Hepatocyte (in vitro differentiated cells): ENCODE measurements at regions not wholly inside any gene's neighbourhood (a gene's known extent, or its start where the extent isn't known, plus 50 kb on each side); places are given as distances from the start of the nearest gene placed in this dataset.

Experiments
- EZH2 ChIP-seq: fragments of 200-600 bp; sonication (generic); IDR thresholded peaks from 2 replicates; pipeline ENCODE4 v1.6.1; 2016; ENCODE audit warnings: antibody characterized with exemption, mild to moderate bottlenecking, borderline replicate concordance
- EZH2phosphoT487 ChIP-seq: fragments of 200-600 bp; sonication (generic); IDR thresholded peaks from one replicate; pipeline ENCODE4 v1.6.1; 2018; ENCODE audit warnings: antibody characterized with exemption, mild to moderate bottlenecking, low read depth, moderate library complexity; ENCODE audit not compliant: unreplicated experiment, severe bottlenecking
- TF ChIP-seq, protein P1 (sequence below): fragments of 200-600 bp; sonication (generic); IDR thresholded peaks from 2 replicates; pipeline ENCODE4 v1.5.1; 2016; ENCODE audit warnings: antibody characterized with exemption, mild to moderate bottlenecking; ENCODE audit not compliant: poor library complexity

DNA sequence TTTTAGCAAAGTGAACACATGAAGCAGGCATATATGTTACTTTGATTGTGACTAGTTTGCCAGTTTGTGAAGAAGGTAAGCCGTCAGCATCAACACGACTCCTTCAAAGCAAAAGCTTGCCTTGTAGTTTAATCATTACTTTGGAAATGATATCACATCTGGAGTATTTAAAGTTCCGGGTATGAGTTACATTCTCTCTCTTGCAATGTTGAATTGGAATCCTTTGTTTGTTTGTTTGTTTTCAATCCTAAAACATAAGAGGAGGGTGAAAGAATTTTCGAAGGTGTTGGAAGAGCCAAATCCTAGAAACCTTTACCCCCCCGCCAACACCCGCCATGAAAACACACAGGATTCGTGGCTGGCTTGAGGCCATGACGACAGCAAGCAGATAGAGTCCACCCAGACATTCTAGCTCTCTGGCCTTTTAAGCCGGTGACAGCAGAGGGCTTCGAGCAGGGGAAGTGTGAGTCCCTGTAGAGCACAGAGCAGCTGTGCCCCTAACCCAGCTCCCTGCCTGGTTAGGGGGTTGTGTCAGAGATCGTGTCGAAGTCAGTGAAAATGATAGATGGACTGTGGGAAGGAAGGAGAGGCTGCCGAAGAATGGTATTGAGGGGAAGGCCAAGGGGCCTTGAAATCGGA lies 103.8 kb upstream of the SMIM21 start:
- TF ChIP-seq, protein P1, sequence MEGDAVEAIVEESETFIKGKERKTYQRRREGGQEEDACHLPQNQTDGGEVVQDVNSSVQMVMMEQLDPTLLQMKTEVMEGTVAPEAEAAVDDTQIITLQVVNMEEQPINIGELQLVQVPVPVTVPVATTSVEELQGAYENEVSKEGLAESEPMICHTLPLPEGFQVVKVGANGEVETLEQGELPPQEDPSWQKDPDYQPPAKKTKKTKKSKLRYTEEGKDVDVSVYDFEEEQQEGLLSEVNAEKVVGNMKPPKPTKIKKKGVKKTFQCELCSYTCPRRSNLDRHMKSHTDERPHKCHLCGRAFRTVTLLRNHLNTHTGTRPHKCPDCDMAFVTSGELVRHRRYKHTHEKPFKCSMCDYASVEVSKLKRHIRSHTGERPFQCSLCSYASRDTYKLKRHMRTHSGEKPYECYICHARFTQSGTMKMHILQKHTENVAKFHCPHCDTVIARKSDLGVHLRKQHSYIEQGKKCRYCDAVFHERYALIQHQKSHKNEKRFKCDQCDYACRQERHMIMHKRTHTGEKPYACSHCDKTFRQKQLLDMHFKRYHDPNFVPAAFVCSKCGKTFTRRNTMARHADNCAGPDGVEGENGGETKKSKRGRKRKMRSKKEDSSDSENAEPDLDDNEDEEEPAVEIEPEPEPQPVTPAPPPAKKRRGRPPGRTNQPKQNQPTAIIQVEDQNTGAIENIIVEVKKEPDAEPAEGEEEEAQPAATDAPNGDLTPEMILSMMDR: no peak
- TF ChIP-seq EZH2 (no peak), EZH2phosphoT487 (no peak)
